Stimulated activated CD4-positive, alpha-beta T cell treated with anti-CD3 and anti-CD28 coated beads, TNF-alpha, amount 100 ng/mL, for 1 hour (primary cell): ENCODE measurements at regions not wholly inside any gene's neighbourhood (a gene's known extent, or its start where the extent isn't known, plus 50 kb on each side); places are given as distances from the start of the nearest gene placed in this dataset.

ENCODE experiments used
- DNase-seq, 3 donors: peaks; one replicate each; pipeline ENCODE4 v3.0.0-alpha.2; 2020; ENCODE audit warnings: low read depth in 3 of 3, low spot score in 1 of 3

DNA sequence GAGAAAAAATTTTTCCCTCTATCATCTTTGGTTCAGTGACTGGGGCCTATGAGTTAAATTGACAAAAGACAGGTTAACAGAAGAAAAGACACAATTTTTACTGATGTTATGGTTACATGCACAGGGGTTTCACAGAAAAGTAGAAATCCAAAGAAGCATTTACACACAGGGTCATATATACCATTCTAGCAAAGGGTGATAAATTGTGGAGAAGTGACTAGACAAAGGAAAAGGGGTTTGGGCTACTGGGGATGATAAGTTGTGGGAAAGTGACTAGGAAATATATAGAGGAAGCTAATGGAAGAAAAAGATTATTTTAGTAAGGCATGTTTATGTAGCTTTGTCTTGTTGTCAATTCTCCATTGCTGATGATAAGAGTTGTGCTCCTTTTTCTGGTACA, 276.7 kb upstream of the JARID2 start:
- DNase-seq = no peak

DNA sequence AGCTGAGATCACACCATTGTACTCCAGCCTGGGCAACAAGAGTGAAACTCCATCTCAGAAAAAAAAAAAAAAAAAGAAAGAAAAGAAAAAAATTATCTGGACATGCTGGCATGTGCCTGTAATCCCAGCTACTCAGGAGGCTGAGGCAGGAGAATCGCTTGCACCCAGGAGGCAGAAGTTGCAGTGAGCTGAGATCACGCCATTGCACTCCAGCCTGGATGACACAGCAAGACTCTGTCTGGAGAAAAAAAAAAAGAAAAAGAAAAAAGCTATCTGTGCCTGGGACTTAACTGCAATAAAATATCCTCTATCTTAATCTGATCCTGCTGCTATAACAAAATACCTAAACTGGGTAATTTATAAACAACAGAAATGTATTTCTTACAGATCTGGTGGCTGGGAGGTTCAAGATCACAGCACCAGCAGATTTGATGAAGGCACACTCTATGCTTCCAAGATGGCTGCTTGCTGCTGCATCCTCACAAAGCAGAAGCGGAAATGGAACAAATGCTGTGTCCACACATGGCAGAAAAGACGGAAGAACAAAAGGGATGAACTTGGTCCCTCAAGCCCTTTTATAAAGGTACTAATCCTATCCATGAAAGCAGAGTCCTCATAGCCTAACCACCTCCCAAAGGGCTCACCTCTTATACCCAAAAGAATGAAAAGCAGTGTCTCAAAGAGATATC, 273.3 kb upstream of the JARID2 start:
- DNase-seq = no peak

DNA sequence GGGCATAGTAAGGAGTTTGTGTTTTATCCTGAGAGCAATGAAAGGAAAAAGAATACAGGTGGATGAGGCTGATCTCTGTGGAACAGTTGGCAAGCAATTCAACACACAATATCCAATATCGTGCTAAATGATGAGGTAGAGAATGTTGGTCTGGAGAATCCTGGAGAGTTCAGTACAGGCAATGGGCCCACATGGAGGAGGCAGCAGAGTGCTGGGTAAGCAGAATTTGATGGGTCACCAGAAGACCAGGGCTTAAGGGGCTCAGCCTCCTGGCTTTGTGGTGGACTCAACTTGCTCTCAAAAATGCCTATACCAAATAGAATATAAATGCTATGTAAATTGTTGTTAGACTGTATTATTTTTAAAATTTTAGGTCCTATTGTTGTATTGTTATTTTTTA, 271.5 kb upstream of the JARID2 start:
- no peak for DNase-seq

DNA sequence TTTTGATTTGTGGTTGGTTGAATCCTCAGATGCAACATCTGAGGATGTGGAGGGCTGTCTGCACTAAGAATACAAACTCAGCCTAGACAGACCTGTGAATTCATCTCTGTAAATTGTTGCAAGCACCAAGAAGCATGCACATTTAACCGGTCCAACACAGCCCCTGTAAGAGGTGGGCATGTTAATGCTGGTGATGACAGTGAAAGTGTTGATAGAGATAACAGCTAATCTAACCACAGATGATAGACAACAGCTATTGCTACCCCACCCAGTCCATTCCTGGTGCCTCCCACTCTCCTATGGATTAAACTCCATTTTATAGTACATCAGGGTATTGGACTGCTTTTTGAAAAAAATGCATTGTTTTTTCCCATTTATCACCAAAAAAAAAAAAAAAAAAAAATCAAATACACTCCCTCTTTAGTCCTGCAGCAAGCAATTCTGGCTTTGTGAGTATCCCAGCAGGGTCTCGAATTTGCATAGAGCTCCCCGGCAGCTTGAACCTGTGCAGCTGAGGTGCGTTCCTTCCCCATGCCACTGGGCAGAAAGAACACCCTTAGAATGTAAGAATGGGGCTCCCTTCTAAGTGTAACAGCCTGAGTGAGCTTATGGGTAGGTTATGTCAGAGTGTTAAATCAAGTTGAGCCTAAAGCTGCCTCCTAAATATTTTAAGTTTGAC, 270.9 kb upstream of the JARID2 start:
- no peak for DNase-seq

DNA sequence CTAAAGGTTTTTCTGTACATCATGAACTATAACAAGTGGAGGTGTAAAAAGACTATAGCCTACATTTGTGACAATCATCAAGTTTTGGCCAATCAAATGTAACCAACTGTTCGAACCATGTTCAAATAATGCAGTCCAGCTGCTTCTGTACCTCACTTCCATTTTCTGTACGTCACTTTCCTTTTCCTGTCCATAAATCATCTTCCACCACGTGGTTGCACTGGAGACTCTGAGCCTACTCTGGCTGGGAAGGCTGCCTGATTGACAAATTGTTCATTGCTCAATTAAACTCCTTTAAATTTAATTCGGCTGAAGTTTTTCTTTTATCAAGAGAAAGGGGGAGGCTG, 270.4 kb upstream of the JARID2 start:
- DNase-seq = no peak

DNA sequence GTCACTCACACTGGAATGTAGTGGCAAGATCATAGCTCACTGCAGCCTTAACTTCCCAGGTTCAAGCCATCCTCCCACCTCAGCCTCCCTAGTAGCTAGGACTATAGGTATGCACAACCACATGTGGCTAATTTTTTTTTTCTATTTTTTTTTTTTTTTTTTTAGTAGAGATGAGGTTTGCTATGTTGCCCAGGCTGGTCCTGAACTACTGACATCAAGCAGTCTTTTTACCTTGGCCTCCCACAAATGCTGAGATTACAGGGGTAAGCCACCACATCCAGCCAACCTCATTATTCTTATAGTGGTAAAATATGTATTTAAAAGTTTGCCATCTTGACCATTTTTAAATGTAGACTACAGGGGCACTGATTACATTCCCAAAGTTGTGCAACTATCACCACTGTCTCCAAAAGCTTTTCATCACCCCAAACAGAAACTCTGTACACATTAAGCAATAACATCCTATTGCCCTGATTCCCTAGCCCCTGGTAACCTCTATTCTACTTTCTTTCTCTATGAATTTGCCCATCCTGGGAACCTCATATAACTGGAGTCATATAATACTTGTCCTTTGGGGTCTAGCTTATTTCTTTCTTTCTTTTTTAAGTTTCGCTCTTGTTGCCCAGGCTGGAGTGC, 268.0 kb upstream of the JARID2 start:
- no peak for DNase-seq

DNA sequence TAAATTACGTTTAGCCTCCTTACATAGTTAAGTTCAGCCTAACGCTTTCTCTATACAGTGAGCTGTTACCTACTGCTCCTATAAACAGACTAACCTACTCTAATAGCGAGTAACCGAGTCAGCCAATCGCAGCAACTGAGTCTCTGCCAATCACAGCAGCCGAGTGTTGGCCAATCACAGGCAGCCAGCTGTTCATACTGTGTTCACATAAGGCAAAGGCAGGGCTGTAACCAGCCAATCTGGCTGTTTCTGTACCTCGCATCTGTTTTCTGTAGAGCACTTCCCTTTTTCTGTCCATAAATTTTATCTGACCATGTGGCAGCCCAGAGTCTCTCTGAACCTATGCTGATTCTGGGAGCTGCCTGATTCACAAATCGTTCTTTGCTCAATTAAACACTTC, 263.9 kb upstream of the JARID2 start:
- DNase-seq = no peak

DNA sequence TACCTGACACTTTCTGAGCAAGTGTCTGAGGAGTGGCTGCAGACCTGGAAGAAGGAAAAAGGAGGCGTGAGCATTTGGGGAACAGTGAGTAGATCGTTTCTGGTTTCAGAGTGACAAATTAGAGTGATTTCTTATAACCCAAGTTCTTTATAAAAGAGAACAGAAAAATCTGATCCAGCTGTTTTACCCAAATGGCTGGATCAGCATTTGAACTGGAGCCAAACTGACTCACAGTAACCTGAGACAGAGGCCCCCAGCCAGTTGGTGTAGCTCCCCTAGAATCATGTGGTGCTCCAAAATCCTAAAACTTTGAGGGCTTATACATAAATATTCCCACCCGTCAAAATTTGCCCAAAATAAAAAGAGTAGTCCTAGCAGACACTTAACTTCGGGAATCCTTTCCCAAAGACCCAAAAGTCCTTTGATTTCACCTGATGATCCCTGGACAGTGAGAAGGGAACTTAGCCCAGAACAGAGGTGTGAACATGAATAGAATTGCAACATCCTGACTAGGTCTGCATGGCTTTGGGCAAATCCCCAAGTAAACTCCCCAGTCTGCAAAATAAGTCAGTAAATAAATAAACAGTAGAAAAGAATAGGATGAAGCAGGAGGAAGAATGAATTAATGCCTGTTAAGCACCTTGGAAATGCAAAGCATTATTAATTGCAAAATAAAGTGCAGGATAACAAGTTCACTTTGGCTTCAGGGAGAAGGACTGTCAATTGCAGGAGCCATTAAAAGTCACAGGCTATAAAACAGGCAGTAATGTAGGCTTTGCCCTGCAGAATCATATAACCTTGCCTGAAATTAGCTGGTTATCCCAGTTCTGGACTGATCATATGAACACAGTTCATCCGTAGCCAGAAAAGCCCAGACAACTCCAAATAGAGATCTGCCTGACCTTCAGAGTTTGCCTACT, 262.0 kb upstream of the JARID2 start:
- DNase-seq = no peak

DNA sequence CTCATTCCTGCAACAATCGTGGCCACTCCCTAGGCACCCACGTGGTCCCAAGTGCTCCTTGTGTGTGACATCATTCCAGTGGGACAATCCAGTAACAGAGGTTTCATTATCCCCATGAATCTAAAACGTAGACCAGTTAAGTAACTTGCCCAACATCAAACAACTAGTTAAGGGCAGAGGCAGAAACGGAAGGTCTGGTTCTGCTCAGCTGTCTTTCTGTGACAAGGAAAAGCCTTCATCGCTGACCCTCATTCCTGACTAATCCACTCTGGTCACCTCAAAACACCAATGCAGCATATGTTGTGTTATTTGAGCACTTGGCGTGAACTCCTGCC, 261.4 kb upstream of the JARID2 start:
- no peak for DNase-seq

DNA sequence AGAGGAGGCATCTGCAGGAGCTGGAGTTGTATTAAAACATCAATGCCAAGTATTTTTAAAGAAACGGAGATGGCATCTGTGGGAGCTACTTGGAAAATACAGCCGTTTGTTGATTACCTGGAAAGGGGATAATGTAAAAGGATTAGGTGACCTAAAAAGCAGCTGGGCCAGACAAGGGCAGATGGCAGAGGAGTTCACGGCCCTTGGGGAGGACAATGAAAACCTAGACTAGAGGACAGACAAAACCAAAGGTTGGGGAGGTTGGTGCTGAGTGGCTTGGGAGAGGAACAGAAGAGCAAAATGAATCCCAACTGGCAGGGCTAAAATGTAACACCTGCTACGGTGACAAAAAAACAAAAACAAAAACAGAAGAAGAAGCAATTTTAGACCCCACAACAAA, 260.5 kb upstream of the JARID2 start:
- DNase-seq = no peak

DNA sequence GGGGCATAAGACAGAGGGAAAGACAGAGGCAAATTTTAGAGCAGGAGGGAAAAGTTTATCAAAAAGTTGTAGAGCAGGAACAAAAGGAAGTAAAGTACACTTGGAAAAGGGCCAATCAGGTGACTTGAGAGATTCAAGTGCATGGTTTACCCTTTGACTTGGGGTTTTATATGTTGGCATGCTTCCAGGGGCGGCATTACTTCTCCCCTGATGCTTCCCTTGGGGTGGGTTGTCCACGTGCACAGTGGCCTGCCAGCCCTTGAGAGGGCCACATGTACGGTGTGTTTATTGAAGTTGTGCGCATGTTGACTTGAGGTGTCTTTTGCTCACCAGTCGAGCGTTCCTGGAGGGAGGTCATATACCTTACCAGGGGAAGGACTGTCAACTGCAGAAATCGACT, 259.5 kb upstream of the JARID2 start:
- DNase-seq = no peak

DNA sequence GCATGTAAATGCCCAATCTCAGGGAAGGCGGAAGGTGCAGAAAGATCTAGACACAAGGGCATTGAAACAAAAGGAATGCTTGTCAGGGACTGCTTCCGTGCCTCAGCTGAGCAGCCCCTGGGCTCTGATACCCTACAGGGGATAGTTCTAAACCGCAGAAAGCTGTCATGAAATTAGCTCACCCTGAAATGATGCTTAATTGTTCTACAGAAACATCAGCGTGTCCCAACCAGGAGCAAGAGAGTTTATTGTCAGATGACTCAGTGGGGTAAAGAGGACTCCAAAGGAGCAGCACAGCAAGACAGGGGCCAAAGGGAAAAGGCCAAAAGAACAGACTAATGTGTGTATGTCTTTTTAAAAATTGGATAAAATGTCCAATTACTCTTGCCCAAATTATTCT, 258.4 kb upstream of the JARID2 start:
- DNase-seq = no peak

DNA sequence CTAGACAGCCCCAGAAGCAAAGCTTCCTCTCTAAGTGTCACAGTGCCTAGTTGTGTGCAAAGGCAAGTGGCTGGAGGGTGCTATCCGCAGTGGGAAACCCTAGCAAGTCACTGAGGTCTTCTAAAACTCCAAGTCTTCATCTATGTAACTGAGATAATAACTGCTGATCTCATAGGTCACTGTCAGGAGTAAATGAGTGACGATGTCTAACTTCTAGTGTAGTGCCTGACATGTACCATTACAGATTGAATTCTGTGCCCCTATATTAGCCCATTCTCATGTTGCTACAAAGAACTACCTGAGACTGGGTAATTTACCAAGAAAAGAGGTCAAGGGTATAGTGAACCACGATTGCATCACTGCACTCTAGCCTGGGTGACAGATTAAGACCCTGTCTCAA, 253.5 kb upstream of the JARID2 start:
- DNase-seq = no peak

DNA sequence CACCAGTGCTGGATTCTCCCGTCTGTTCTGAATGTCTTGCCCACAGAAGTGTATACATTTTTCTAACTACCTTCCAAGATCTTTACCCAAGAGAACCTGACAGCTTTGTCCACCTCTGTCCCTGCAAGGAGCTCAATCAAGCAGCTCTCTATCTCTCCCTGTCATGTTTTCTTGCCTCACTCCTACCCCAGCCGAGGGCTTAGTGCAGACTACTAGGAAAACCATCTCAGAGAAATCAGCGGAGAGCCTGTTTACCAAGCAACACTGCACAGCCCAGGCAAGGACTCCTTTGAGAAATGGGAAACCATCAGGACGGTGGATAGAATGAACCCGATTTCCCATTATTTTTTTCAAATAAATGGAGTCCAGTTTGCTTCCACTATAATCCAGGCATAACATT, 250.7 kb upstream of the JARID2 start:
- no peak for DNase-seq

DNA sequence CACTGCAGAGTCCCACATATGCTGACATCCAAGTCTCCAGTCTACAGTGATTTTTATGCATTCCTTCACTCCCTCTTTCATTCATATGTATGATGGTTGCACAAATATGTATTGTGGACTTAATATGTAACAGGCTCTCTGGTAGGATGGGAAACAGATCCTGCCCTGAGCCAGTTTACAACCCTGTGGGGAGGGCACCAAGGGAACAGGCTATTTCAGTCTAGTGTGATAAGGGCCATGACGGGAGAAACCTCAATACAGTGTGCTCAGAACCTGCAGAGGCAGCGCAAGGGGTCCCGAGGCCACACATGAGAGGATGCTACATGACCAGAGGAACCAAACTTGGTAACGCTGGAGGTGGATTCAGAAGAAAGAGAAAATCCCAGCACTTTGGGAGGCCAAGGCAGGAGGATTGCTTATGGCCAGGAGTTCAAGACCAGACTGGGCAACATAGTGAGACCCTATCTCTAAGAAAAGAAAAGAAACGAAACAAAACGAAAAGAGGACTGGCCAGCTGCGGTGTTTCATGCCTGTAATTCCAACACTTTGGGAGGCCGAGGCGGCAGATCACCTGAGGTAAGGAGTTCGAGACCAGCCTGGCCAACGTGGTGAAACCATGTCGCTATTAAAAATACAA, 249.8 kb upstream of the JARID2 start:
- no peak for DNase-seq

DNA sequence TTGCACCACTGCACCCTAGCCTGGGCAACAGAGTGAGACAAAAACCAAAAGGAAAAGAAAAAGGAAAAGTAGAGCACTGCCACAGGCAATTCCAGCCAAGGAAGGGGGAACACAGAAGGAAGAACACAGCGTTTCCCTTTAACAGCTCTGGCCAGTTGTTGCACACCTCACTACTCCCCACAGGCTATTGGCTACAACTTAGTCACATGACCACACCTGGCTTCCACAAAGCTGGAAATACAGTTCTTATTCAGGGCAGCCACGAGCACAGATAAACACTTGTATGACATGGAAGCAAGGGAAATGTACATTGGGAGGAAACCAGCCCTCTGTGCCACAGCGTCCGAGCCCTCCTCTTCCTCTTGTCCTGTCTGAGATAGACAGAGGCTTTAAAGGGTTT, 249.0 kb upstream of the JARID2 start:
- DNase-seq = no peak

DNA sequence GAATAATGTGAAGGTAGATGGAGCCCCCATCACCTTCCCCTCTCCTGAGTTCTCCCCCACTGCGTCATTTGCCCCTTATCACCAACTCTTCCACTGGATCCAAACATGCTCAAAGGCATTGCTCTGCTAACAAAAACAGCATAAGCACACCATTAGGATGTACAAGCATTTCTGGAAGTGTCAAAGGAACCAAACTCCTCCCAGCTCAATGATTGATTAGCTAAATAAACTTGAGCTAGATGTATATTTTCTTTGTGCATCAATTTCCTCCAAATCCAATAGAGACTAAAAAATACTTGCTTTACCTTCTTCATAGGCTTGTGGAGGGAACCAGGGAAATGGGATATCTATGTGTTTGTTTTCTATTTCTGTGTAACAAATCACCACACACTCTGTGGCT, 248.4 kb upstream of the JARID2 start:
- no peak for DNase-seq

DNA sequence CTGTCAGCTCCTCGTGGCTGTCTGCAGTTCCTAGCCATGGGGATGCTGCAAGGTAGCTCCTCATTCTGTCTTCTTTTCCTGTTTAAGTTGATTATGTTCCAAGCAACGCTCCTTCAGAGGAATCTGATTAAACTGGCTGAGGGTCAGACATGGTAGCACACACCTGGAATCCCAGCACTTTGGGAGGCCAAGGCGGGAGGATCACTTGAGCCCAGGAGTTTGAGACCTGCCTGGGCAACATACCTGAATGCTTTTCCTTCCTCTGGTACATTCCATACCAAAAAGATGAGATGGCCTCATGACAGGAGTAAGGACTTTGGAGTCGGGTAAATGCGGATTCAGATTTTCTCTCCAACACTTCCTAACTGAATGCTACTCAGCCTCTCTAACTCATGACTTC, 246.8 kb upstream of the JARID2 start:
- DNase-seq = no peak

DNA sequence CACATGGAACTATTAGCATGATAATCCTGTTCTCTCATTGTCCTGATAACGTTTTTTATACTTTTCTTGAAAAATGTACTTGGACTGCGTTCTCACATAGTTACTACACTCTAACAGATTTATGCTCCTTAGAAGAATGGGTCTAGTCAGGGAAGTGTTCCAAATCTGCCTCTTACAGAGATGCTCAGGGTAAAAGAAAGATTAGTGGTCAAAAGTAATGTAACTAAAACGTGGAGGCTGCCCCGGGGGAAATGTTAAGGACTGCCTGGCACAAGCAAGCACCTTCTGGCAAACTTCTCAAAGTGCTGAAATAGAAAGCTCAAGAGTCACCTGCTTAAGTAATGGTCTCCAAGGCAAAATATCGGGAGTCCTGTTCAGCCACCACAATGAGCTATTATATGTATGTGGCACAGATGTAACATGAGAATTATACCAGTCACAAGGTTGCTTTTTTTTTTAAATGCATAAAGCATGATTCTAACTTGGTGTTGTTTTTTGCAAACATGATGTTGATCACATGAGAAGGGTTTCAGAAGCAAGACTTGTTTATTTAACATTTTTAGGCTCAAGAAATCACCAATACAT, 244.5 kb upstream of the JARID2 start:
- DNase-seq = no peak

DNA sequence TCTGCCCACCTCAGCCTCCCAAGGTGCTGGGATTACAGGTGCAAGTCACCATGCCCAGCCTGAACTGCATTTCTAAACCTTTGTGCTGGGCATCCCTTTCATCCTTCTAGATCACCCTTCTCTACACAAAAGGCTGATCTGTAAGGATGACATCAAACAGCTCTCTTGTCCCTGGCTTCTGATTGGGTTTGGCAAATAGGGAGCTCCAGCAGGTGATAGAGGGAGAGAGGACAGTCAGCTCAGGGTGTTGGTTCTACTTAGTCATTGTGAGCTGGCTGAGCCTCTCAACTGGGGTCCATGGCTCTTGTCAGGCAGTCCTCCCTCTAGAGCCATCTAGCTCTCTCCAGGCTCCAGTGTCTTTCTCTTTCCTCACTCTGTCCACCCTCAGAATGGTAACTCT, 237.6 kb upstream of the JARID2 start:
- no peak for DNase-seq

DNA sequence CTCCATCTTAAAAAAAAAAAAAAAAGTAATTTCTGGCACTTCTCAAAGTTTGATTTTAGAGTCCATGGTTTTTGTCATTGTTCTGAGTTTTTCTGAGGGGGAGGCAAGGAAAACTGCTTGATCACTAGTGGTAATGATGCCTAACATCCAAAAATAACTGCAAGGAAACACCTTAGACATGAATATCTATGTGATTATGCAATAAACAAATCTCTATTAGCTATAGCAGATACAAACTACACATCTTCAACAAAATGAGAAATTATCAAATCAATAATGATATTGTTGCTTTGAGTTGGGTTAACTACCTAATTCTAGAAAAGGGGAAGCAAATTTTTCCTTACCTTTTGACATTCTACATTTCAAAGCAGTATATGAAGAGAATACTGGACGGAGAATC, 230.9 kb upstream of the JARID2 start:
- no peak for DNase-seq
